Medulla oblongata (tissue), 1 donor: ENCODE measurements at regions not wholly inside any gene's neighbourhood (a gene's known extent, or its start where the extent isn't known, plus 50 kb on each side); places are given as distances from the start of the nearest gene placed in this dataset.
"Not testable (repeated sequence)": the region's sequence is repeated elsewhere in the genome, so short reads cannot be mapped to it uniquely, and the experiment has no call there.

ENCODE experiments used
- DNase-seq: peaks from one replicate; pipeline ENCODE4 v3.0.0-alpha.2; 2015; ENCODE audit errors: extremely low spot score

DNA sequence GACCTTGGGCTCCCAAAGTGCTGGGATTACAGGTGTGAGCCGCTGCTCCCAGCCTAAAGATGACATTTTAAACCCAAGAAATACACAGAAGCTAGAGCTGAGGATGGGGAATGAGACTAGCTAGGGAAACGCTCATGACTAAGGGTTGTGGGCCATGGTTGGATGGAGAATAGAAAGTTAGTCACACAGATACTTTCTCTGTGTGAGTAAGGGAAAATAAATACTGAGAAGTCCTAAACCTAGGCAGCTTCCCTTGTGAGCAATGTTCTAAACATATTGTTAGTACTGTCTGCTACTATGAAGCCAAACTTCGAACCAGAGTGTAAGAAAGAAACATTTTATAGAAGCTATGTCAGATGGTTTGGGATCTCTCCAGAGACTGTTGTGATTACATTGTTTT, 304.8 kb upstream of the STAC start:
- DNase-seq, result no peak

GRCh38 chr3:36077320-36077719, 303.0 kb upstream of the STAC start:
- no peak for DNase-seq

DNA sequence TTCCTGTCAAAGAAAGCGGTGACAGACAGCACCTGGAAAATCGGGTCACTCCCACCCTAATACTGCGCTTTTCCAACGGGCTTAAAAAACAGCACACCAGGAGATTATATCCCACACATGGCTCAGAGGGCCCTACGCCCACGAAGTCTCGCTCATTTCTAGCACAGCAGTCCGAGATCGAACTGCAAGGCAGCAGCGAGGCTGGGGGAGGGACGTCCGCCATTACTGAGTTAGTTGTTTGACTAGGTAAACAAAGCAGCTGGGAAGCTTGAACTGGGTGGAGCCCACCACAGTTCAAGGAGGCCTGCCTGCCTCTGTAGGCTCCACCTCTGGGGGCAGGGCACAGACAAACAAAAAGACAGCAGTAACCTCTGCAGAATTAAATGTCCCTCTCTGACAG, 297.3 kb upstream of the STAC start:
- not testable (repeated sequence) for DNase-seq

- peak; percentile 46 for DNase-seq
Measured at GRCh38 chr3:36095238-36095637, 285.1 kb upstream of the STAC start.

- DNase-seq, result no peak
Measured at GRCh38 chr3:36097209-36097608, 283.1 kb upstream of the STAC start.

GRCh38 chr3:36114353-36114752, 266.0 kb upstream of the STAC start:
- no peak for DNase-seq

GRCh38 chr3:36124118-36124796, 256.0 kb upstream of the STAC start:
- no peak for DNase-seq

DNA sequence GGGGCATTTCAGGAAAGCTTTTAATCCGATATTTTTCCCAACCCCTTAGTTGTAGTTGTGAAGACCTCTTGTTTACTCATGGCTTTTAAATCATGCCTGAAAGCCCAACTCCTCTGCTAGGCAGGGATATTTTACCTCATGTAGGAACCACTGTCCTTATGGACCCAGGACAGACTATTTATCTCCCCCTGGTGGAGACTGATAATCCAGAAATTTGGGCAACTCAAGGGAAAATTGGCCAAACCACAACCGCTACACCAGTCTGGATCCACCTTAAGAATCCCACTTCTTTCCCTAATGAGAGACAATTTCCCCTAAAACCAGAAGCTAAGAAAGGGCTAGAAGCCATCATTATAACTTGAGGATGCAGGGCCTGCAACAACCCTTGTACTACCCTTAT, 248.1 kb upstream of the STAC start:
- DNase-seq, result no peak

DNA sequence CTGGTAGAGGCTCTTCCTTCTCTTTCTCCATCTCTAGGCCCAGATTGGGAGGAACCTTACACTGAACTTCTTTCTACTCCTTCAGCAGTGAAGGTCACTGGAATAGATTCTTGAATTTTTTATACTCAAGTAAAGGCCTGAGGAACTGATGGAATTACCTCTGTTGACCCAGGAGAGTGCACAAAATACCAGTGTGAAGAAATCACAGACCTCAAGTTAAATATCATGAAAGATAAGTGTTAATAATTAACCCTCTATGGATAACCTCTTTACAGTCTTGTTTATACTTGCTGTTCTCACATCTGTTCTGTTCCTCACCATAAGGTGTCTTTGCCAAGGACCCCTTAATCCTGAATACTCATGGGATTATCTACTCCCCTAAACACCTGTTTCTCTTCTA, 244.4 kb upstream of the STAC start:
- DNase-seq, result no peak

DNA sequence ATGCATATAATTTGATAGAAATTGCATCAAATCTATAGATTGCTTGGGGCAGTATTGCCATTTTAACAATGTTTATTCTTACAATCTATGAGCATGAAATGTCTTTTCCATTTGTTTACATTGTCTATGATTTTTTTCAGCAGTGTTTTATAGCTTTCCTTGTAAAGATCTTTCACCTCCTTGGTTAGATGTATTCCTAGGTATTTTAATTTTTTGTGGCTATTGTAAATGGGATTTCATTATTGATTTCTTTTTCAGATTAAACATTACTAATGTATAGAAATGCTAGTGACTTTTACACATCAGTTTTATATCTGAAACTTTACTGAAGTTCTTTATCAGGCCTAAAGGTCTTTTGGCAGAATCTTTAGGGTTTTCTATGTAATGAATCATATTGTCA, 237.6 kb upstream of the STAC start:
- DNase-seq, result no peak

DNA sequence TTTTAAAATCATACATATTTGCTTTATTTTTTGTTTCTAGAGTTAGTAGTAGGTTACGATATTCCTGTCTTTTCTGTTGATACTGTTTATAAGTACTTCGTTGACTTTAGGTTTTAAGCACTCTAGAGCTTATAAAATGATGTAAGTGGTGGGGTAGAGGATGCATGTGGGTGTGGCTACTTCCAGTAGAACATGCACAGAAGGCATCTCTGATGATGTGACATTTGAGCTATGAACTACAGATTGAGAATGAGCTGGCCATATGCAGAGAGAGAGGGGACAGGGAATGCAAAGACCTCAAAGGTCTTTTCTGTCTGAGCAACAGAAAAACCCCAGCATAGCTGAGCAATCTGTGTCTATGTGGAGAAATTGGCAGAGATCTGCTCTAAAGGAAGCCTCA, 233.9 kb upstream of the STAC start:
- no peak for DNase-seq

- DNase-seq, result no peak
Measured at GRCh38 chr3:36147934-36148558, 232.3 kb upstream of the STAC start.

DNA sequence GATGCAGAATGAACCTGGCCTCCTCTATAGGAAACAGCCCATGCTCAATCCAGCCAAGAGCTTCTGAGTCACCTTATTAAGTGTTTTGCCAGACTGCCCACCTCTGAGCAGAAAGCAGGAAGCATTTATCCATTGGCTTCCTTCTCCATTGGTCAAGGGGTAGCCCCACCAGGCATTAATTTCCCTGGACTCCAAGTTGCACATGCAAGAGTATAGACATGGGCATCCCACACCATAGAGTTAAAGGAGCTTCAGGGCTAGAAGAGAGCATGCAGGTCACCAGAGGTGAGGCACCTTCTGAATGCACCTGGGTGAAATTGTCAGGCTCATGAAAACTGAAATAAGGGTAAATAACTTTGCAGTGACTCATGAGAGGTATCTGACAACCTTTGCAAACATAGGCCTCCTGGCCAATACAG, 230.8 kb upstream of the STAC start:
- DNase-seq, result no peak

- DNase-seq, result no peak
Measured at GRCh38 chr3:36155515-36155914, 224.8 kb upstream of the STAC start.

GRCh38 chr3:36164400-36164799, 215.9 kb upstream of the STAC start:
- no peak for DNase-seq

- DNase-seq, result no peak
Measured at GRCh38 chr3:36165509-36166290, 214.6 kb upstream of the STAC start.

GRCh38 chr3:36166477-36166876, 213.8 kb upstream of the STAC start:
- no peak for DNase-seq

DNA sequence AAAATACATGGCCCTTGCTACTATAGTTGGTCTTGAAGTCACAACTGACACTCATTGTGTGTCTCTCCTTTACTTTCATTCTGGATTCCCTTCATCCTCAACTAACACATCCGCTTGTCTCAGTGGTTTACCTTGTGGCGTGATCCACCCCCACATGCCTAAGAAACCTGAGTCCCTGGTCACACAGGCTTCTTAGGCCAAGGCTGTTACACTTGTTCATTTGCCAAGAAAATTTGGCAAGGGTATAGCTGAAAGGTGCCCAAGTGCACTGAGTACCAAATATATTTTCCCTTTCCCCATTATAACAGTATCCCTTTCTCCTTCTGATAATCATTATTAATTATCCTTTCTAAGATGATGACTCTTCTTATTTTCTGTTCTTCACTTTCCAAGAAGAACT, 207.6 kb upstream of the STAC start:
- no peak for DNase-seq

- no peak for DNase-seq
Measured at GRCh38 chr3:36175113-36175812, 205.0 kb upstream of the STAC start.

- DNase-seq, result no peak
Measured at GRCh38 chr3:36175916-36176461, 204.3 kb upstream of the STAC start.

DNA sequence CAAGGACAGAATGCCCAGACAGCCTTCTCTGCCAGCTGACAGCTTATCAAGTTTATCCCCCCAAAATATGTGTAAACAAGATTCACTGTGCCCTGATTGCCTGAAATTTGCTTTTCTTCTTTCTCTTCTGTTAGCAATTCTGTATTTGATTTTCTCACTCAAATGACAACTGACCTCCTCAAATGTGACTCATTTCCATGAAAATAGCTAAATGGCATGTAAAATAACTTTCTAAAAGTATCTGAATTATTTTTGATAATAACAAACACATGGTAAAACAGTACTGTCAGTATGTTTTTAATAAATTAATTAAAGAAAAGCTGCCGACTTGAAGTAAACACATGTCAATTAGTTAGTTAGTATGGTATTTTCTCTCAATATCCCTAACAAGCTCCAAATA, 202.3 kb upstream of the STAC start:
- DNase-seq, result no peak

GRCh38 chr3:36182024-36182423, 198.3 kb upstream of the STAC start:
- DNase-seq, result no peak
